Right renal cortex interstitium (tissue), 3 donors: ENCODE measurements at regions not wholly inside any gene's neighbourhood (a gene's known extent, or its start where the extent isn't known, plus 50 kb on each side); places are given as distances from the start of the nearest gene placed in this dataset.

ENCODE experiments used
- DNase-seq, 3 donors: peaks; one replicate each; pipeline ENCODE4 v3.0.0-alpha.2; 2013; ENCODE audit warnings: low read depth in 3 of 3, low spot score in 2 of 3

DNA sequence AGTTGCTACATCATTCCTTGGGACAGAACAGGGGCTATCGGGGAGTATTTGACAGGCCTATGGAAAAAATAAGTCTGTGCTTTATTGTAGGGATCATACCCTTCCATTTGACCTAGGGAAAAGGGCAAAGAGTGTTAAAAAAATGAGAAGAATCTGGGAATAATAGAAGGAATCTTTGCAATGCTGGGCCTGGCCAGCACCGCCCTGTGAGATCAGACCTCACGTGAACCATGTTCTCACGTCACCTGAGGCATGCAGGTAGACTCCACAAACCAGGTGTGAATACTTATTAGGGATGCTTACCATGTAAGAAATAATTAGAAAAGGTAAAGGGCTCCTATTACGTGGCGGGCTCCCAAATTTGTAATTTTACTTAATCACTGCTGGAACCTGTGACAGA, 177.5 kb upstream of the GATA6 start:
- no peak for DNase-seq

DNA sequence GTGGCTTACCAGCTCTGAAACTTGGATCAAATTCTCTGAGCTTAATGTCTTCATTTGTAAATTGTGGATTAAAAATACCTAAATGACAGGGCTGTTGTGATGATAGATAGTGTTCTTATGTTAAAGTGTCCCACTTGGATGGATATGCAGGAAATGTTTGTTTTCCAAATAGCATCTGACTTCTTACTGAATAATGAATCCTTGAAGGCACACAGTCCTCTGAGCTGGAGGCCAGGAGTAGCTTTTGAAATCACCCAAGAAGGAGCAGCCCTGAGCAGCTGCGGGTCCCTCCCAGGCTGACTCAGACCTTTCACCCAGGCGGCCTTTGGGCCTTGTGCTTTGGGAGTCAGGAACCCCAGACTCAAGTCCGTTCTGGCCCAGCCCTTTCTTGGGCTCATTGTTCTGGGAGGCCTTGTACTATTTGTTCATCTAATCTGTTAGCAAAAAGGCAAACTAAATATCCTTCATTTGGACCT, 173.0 kb upstream of the GATA6 start:
- DNase-seq, result no peak

DNA sequence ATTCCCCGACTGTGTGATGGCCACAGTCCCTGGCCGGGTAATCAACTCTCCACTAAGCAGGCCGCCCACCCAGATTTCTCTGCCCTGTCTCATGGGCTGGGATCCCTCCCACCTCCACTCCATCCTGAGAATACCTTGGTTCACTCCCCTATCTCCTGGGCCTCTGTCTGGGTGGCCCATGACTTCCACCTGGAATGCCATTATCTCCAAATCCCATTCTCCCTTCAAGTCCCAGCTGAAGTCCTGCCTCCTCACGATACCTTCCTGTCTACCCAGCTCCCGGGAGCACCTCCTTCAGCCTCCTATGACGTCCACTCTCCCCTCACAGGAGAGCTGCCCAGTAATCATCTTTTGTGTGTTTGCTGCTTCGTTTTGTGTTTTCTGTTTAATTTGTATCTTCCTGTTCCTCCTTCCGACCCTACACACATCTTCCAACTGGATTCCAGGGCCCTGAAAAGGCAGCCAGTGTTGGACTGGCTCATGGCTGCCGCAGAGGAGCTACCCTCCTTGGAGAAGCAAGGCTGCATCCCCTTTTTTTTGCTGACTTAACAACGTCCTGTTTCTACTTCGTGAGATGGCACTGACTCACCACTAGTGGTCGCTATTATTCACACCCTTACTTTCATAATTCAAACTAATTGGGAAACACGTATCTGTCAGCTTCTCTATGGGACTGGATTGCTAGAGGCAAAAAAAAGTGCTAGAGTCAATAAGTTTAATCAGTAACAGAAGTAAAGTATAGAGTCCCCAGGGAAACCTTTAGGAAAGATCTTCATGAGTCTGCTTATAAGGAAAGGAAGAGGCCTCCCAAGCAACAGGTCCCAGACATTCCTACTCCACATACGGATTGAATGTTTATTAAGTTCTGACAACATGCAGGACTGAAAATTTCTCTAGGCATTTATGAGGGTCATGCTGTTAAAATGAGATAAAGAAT, 171.9 kb upstream of the GATA6 start:
- DNase-seq, result peak in 1 of 3 donors; percentile 38

DNA sequence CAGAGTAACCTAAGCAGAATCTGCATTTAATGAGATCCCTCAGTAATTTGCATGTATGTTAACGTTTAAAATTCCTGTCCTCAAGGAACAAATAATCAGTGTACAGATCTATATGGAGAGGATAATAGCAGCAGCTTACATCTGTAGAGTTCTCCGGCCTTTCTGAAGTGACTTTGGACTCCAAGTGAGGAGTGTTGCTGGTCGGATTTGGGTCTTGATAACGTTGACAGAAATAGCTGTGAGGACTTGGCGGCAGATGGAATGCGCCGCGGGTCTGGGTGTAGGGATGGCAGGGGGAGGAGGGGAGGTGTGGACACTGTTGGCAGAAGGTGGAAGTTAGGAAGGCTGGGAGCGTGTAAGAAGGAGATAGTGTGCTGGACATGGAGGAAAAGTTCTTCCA, 170.9 kb upstream of the GATA6 start:
- DNase-seq, result no peak

DNA sequence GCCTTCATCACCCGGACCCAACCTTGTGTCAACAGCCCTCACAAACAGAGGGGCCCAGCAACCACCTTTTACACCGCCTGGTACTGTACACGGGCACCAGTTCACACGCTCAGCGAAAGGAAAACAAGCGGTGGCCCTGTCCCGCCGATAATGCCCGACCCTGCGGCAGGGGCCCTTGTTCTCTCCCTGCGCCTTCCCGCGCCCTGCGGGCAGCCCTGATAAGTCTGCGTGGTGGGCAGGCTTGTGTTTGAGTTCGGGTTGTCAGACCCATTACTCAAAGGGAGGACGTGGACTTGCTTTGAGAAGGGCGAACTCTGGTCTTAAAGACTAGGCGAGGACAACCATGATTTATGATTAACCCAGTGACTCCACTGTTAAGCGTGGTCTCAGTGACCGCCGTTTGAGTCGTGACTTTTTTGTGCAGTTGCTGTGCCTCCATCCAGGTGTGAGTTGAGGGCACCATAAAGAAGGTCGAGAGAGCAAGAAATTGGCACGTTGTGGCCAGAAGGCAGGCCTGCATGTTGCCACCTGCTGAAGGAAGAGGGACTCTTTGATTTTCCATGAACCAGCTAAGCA, 167.4 kb upstream of the GATA6 start:
- no peak for DNase-seq

DNA sequence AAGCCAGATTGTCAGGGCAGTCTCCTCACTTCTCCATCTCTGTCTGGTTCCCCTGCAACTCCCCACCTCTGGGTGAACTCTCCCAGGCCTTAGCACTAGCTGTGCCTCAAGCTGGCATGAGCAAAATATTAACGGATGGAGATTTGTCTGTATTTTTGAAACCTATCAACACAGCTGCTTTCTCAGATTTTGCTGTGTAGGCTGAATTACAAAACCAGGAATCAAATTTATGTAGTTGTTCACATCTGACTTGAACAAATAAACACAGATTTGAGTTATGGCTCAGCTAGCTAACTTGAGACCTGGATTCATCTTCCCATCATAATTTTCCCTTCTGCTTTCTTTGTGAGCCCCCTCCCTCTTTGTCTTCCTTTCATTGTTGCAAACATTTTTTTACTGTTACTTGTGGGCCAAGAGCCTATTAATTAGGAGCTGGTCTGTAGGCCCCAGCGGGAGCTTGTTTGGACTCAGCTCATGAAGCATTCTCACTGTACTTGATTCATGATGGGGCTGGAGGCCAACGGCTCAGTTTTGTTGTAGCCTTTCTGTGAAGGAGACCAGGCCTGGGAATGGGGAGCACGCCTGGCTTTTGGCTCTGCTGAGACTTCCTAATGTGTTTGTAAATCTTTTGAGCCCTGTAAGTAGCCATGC, 164.1 kb upstream of the GATA6 start:
- DNase-seq, result peak; percentile 54 to 65 (median 64)

DNA sequence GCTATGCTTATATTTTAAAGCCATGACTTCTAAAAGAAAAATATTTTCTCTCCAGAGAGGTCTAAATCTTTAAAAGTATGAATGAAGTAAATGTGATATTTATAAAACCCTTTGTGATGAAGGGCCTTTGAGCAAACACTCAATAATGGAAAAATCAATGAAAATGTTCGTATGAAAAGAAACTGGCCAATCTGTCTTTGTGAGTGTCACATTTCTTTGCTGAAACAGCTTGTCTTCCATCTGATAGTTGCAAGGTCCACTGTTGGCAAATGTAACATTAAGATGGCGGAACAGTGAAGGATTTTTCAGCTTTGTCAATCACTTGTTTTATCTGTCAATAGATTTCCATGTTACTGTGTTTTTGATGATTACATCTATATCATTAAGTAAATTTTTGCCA, 162.9 kb upstream of the GATA6 start:
- DNase-seq, result no peak

DNA sequence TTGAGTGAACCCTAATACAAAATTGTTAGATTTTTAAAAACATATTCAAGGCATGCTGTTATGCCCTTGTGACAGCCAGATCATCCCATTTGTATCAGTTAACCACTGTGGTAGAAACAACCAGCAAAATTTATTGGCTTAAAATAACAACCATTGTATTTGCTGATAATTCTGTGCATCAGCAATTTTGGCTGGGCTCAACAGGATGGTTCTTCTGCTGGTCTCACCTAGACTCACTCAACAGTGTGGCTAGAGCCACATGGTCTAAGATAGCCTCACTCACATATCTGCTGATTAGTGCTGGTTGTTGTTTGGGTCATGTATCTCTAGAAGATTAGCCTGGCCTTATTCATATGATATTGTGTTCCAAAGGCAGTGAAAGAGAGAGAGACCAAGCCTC, 160.1 kb upstream of the GATA6 start:
- no peak for DNase-seq

DNA sequence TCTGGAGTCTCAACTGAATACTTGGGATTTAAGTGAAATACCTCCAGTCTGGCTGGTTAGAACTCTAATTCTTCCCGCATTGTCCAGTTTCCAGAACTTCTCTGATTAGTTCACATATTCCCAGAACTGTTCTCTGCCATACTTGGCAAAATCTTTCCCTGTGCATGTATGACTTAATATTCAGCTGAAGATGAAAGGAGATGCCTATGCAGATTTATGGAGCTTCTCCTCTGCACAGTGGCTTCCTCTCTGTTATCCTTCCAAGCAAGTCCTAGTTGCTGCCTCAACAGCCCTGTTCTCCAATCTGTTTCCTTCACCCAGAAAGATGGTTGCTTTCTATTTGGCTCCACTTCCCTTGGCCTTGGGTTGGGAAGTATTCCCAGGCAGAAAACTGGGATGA, 155.4 kb upstream of the GATA6 start:
- DNase-seq, result no peak

DNA sequence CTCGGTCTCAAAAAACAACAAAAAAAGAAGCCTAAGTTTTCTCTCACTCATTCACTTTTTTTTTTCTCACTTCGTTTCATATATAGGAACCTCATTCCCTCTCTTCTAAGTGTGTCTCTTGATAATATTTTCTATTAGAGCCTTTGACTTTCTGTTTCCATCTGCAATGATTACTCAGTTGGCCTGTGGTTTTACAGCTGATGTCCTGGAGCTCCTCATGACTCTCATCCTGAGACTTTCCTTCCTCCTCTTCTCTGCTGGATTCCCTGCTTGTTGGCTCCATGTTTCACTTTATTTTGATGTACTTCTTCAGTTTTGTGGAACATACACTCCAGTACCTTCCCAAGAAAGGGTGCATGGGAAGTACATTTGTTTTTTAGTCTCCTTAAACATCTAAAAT, 154.2 kb upstream of the GATA6 start:
- no peak for DNase-seq

DNA sequence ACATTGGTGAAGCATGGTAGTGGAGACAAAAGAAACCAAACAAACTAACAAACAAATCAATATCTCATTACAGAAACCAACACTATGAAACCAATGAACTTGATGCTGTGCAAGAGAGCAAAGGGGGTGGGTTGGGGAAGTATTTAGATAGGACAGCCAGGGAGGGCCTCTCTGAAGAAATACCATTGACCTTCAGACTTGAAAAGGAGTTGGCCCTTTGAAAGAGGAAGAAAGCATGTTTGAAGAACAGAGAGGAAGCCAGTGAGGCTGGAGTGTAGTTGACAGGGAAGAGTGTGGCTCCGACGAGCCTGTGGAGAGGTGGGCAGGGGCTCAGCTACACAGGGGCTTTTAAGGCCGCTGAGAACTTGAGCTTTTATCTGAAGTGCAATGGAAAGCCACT, 151.0 kb upstream of the GATA6 start:
- DNase-seq, result no peak

DNA sequence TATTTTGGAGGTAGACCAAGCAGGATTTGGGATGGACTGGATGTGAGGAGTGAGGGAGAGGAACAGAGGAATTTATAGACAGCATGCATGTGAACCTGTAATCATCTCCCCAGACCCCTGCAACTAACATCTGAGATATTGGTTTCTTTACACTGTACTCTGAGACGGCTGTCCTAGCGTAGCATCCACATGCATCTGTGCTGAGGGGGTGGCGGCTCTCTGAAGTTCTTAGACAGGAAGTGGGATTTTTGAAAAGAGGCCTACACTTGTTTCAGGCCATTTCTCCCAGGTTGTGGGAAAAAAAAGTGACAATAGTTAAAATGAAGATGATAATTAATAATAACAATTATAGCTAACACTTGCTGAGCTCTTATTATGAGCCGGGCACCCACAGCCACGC, 150.2 kb upstream of the GATA6 start:
- no peak for DNase-seq

DNA sequence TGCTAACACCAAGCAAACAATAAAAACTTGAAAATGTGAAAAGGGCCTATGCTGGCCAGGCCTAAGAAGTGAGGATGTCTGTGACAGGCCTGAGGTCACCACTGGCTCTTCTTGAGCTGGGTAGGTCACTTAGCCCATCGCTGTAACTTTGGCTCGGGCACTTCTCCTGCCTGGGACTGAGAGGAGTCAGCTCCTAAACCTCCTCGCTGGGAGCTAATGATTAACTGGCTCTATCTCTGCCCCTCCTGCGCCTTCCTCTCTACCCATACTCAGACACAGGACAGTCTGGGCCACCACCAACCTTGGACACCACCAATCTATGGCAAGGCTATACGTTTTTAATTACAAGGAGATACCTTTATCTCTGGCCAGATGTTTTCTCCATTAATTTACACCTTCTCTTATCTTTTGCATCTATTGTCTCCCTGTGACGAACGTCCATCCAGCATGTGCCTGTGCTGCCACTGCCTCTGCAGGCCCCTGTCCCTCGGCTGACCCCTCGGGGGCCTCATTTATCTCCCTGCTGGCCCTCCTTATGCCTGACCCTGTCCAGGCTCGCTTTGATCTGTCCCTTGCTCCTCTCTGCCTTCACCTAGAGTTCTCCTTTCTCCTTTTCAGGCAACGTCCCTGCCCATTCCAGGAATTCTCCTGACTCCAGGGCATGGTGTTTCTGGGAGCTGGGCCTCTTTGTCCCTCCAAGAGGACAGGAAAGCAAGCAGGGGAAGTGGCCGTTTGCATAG, 149.1 kb upstream of the GATA6 start:
- DNase-seq, result no peak

DNA sequence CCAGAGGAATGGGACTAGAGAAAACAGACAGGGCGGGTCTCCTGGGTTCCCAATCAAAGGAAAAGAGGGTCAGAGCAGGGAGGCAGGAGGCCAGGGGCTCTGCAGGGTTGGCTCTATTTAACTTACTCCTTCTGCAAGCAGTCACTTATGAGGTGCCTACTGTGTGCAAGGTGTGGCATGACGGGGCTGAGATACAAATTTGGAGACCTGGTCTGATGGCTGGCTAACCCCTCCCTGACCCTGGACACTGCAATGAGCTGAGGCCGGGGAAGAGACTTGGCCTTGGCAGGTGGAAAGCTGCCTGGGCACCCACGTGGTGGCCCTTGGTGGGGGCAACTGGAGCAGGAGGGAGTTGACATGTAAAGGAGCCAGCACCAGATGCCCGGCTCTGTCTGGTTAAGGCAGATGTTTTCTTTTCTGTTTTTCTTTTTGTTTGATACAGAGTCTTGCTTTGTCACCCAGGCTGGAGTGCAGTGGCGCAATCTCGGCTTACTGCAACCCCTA, 148.5 kb upstream of the GATA6 start:
- no peak for DNase-seq

DNA sequence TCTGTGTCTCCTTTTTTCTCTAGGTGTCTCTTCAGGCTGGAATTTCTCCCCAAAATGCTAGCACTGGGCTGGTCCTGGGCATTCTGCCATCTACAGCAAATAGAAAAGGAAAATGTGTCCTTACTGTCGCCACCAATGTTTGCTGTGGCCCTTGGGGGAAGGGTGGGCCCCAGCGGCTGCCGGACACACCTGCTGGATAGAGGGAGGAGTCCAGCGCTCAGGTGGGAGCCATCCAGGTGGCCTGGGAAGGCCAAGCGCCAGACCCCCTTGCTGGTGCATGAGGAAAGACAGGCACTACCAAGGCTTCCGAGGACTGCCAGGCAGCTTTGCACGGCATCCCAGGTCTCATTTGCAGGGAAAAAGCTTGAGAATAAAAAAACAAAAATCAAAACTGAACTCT, 147.7 kb upstream of the GATA6 start:
- no peak for DNase-seq

DNA sequence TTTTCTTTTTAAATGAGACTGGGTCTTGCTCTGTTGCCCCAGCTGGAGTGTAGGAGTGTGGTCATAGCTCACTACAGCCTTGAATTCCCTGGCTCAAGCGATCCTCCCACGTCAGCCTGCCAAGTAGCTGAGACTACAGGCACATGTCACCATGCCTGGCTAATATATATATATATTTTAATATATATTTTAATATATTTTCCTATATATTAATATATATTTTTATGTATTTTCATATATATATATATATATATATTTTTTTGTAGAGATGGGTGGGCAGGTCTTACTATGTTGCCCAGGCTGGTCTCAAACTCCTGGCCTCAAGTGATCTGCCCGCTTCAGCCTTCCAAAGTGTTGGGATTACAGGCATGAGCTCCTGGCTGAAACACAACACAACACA, 144.5 kb upstream of the GATA6 start:
- no peak for DNase-seq

DNA sequence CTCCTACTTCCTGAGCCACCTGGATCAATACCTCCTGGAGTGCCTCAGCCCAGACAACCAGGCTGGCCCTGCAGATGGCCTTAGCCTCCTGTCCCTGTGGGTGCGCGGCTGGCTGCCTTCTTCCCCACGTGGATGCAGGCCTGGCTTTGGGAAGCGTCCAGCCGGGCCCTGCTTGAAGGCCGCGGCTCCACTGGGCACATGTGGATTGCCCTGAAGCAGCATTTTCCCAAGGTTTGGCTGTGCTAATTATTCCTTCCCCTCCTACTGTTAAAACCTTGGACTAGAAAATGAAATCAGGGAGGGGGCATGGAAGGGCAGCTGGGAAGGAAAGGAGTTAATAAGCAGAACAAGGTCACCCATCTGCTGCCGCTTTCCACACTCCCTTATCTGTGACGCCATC, 143.0 kb upstream of the GATA6 start:
- DNase-seq, result no peak

DNA sequence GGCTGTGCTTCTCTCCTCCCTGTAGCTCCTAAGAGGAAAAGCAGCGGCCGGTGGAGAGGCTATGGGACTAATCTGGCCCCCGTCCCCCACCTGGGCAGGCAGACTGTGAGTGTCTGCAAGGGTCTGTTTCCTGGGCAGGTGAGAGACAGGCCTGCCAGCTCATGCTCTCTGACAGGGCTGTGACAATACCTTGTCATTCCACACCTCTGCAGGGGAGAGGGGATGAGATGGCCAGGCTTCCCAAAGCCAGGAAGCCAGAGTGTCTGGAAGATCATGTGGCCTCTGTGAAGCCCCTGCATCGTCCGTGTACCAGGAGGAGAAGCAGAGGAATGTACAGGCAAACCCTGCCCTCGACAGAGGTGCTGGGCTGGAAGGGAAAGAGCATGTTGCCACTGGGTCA, 142.5 kb upstream of the GATA6 start:
- DNase-seq, result no peak

DNA sequence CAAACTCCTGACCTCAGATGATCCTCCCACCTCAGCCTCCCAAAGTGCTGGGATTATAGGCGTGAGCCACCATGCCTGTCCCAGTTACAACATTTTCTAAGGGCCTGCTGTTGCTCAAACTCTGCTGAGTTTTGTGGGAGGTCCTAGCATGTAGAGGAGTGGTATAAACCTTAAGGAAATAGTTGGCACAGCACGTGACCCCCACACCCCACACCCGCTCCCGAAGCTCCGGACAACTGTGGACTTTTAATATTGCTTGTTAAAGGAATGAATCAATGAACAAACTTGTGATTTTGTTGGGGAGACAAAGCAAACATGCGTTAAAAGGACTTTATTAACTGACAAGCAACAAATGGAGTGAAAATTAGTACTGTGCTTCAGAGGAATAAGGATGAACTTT, 137.8 kb upstream of the GATA6 start:
- DNase-seq, result no peak

DNA sequence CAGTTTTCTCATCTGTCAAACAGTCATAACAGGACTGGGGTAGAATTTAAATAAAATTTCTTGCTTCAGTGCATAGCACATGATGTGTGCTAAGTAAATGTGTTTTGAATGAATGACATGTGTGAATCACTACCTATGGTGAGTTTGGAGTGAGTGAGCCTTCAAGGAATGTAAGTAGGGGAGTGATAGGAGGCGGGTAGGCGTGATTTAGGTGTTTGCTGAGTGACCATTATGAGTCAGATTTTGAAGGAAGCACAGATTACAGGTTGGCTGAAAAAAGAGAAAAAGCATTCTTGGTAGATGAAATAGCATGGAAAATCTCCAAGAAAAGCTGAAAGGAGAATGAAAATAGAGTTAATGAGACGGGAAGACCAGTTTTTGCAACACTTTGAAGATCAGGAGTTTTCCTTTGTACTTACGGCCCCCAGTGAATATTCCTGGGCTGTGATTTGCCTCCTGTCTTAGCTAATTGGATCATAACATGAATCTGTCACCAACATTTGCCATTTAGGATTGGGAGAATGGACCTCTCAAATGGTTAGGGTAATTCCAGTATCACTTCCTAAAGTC, 136.9 kb upstream of the GATA6 start:
- DNase-seq, result no peak

DNA sequence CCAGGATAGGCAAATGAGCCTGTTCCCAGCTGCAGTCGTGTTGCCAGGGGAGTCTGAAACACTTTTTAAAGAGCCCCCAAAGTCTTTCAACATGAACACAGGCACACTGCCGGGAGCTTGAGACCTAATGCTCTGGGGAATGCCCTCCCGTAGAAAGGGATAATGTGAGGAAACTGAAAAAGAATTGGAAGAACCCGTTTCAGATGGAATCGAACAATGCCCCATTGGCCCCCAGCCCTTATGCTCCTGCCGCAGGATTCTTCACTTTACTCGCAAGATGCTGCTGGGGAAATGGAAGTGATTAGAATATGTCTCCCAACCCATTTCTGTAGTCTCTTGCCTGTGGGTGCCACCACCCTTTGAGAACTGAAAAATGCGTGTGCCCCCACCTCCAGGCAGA, 136.3 kb upstream of the GATA6 start:
- no peak for DNase-seq
